ENCODE measurements at regions not wholly inside any gene's neighbourhood (a gene's known extent, or its start where the extent isn't known, plus 50 kb on each side); places are given as distances from the start of the nearest gene placed in this dataset.

DNA sequence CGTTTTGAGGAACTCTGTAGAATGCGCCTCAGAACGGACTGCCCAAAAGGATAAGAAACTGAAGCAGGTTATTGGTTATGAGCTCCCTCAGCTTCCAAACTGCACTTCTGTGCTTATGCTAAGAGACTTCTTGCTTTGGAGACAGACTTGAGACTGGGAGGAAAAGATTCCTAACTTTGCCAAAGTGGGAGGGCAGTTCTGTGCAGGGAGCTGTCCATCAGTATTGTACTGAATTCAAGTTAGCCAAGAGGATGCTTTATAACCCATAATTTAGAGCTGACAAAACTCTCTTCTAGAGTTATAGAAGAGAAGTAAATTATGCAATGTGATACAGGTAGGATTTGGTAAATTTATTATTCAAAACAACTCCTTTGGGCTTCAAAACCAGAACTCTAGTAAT, 519.8 kb upstream of the GBE1 start:
- Histone ChIP-seq H3K9me3 (no peaks in the 10 kb centered on the region), H3K4me3 (no peak overlapping the region), H3K4me1 (no peaks in the 10 kb centered on the region), H3K36me3 (no peaks in the 10 kb centered on the region), H3K27ac (no peak overlapping the region), H3K27me3 (ENCODE audit: low read depth) (no peaks in the 10 kb centered on the region)
- intact Hi-C loops (cut with DNase I) = no loop called here
- ATAC-seq = no peak
- DNase-seq = no peak
- TF ChIP-seq, protein P1, sequence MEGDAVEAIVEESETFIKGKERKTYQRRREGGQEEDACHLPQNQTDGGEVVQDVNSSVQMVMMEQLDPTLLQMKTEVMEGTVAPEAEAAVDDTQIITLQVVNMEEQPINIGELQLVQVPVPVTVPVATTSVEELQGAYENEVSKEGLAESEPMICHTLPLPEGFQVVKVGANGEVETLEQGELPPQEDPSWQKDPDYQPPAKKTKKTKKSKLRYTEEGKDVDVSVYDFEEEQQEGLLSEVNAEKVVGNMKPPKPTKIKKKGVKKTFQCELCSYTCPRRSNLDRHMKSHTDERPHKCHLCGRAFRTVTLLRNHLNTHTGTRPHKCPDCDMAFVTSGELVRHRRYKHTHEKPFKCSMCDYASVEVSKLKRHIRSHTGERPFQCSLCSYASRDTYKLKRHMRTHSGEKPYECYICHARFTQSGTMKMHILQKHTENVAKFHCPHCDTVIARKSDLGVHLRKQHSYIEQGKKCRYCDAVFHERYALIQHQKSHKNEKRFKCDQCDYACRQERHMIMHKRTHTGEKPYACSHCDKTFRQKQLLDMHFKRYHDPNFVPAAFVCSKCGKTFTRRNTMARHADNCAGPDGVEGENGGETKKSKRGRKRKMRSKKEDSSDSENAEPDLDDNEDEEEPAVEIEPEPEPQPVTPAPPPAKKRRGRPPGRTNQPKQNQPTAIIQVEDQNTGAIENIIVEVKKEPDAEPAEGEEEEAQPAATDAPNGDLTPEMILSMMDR (IDR thresholded peaks at IDR 0.05) = no peak

DNA sequence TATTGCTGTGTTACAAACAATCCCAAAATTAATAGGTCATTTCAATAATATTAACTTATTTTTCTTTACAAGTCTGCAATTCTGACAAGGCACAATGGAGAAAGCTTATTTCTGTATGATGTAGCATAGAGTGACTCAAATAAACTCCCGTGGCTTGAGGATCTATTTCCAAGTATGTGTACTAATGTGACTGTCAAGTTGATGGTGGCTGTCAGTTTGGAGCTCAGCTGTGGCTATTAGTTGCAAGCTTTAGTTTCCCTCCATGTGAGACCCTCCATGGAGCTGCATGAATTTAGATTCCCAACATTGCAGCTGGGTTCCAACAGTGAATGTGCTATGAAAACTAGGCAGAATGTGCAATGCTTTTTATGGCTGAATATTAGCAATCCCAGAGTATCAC, 515.5 kb upstream of the GBE1 start:
- DNase-seq (no peak), ATAC-seq (no peak)
- no peak overlapping the region for H3K4me3 ChIP-seq
- no peak overlapping the region for H3K27ac ChIP-seq
- TF ChIP-seq, protein P1 (IDR thresholded peaks at IDR 0.05) = no peak
- H3K4me1 ChIP-seq = no peaks in the 10 kb centered on the region
- no peaks in the 10 kb centered on the region for H3K36me3 ChIP-seq
- no peaks in the 10 kb centered on the region for H3K27me3 ChIP-seq (ENCODE audit: low read depth)
- intact Hi-C loops (cut with DNase I) = no loop called here
- no peaks in the 10 kb centered on the region for H3K9me3 ChIP-seq

DNA sequence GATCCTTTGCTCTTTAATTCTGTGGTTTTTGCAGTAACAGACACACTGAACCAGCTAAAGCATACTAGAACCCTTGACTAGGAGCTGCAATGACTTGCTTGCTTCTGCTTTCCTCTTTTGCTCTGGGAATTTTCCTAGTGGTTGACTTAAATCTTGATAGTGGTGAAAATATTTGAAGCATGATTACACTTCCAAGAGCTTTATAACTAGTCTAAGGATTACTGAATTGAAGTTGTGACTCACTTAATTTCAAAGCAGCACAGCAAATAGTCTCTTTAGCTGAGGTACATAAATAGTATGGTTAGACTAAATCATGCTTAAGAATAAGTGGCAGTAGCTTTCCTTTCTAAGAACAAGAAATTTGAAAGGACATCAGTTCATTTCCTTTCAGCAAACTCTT, 513.5 kb upstream of the GBE1 start:
- DNase-seq (no peak), ATAC-seq (no peak)
- H3K36me3 ChIP-seq = no peaks in the 10 kb centered on the region
- H3K4me1 ChIP-seq = no peaks in the 10 kb centered on the region
- no peak overlapping the region for H3K27ac ChIP-seq
- H3K9me3 ChIP-seq = no peaks in the 10 kb centered on the region
- H3K27me3 ChIP-seq (ENCODE audit: low read depth) = no peaks in the 10 kb centered on the region
- TF ChIP-seq, protein P1 (IDR thresholded peaks at IDR 0.05) = no peak
- H3K4me3 ChIP-seq = no peak overlapping the region
- intact Hi-C loops (cut with DNase I) = no loop called here

DNA sequence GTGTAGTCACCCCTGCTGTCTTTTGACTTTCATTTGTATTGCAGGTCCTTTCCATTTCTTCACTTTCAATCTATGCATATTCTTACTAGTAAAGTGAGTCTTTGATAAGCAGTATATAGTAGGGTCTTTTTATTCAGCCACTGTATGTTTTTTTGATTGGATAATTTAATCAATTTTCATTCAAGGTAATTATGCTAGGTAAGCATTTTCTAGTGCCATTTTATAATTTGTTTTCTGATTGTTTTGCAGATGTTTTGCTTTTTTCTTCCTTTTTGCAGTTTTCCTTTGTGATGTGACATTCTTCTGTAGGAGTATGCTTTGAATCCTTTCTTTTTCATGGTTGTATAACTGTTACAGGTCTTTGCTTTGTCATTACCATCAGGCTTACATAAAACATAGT, 504.3 kb upstream of the GBE1 start:
- H3K4me1 ChIP-seq = no peaks in the 10 kb centered on the region
- TF ChIP-seq, protein P1 (IDR thresholded peaks at IDR 0.05) = no peak
- H3K36me3 ChIP-seq = no peaks in the 10 kb centered on the region
- no peaks in the 10 kb centered on the region for H3K9me3 ChIP-seq
- H3K27ac ChIP-seq = no peak overlapping the region
- no peaks in the 10 kb centered on the region for H3K27me3 ChIP-seq (ENCODE audit: low read depth)
- no peak for ATAC-seq
- H3K4me3 ChIP-seq = no peak overlapping the region
- intact Hi-C loops (cut with DNase I) = no loop called here
- no peak for DNase-seq

DNA sequence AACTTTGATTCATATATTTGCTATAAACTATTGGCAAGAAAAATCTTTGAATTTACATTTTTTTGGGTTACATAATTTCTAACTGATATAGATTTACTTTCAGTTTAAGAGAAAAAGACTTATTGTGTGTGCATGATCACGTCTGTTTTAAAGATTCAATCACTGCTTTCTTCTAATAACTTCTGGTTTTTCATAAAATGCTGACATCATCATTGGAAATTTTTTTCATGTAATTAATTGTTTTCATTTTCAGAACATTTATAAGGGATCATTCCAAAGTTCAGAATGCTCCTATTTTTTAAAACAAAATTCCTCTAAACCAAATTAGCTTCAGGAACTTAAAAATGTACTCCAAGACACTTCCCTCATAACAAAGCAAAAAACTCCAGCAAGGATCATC, 500.7 kb upstream of the GBE1 start:
- Histone ChIP-seq H3K36me3 (no peaks in the 10 kb centered on the region), H3K4me3 (no peak overlapping the region), H3K4me1 (no peaks in the 10 kb centered on the region), H3K27me3 (ENCODE audit: low read depth) (no peaks in the 10 kb centered on the region), H3K9me3 (no peaks in the 10 kb centered on the region), H3K27ac (no peak overlapping the region)
- TF ChIP-seq, protein P1 (IDR thresholded peaks at IDR 0.05) = no peak
- no peak for ATAC-seq
- no peak for DNase-seq
- intact Hi-C loops (cut with DNase I) = no loop called here

DNA sequence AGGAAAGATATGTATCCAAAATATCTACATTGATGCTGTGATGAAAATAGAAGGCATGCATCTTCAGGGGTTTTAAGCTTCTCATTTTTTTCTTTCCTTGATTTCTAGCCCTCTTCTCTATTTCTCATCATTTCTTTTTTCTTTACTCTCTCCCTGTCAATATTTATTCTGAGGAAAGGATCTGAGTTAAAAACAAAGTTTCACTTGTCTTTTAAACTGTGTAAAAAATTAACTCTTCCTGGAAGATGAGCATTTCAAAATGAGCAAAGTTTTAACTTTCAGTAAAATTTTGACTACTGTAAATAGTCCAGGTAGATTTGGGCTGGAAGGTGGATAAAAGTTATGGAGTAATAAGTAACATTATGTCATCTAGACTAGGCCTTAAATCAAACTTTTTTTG, 500.2 kb upstream of the GBE1 start:
- TF ChIP-seq, protein P1 (IDR thresholded peaks at IDR 0.05) = no peak
- Histone ChIP-seq H3K27me3 (ENCODE audit: low read depth) (no peaks in the 10 kb centered on the region), H3K9me3 (no peaks in the 10 kb centered on the region), H3K4me1 (no peaks in the 10 kb centered on the region), H3K4me3 (no peak overlapping the region), H3K36me3 (no peaks in the 10 kb centered on the region), H3K27ac (no peak overlapping the region)
- ATAC-seq = no peak
- no peak for DNase-seq
- intact Hi-C loops (cut with DNase I) = no loop called here
